ENCODE measurements at regions not wholly inside any gene's neighbourhood (a gene's known extent, or its start where the extent isn't known, plus 50 kb on each side); places are given as distances from the start of the nearest gene placed in this dataset.
"Not testable (repeated sequence)": the region's sequence is repeated elsewhere in the genome, so short reads cannot be mapped to it uniquely, and the experiment has no call there.

- no peak for TF ChIP-seq CTCF (IDR thresholded peaks at IDR 0.05; ENCODE audit: borderline replicate concordance, insufficient read depth, low read depth, low read length)
- no peak overlapping the region for H3K4me3 ChIP-seq (ENCODE audit: low read depth, low read length)
Measured at GRCh38 chr15:95150466-95150865, 919.1 kb downstream of the MCTP2 start.

- no peak overlapping the region for H3K4me3 ChIP-seq (ENCODE audit: low read depth, low read length)
- no peak for TF ChIP-seq CTCF (IDR thresholded peaks at IDR 0.05; ENCODE audit: borderline replicate concordance, insufficient read depth, low read depth, low read length)
Measured at GRCh38 chr15:95152741-95153140, 921.4 kb downstream of the MCTP2 start.

- not testable (repeated sequence) for H3K4me3 ChIP-seq (ENCODE audit: low read depth, low read length)
Measured at GRCh38 chr15:95153201-95153600, 921.8 kb downstream of the MCTP2 start.

GRCh38 chr15:95160316-95160715 lies 929.0 kb downstream of the MCTP2 start:
- no peak for TF ChIP-seq CTCF (IDR thresholded peaks at IDR 0.05; ENCODE audit: borderline replicate concordance, insufficient read depth, low read depth, low read length)
- H3K4me3 ChIP-seq (ENCODE audit: low read depth, low read length) = no peak overlapping the region

GRCh38 chr15:95162069-95162468 lies 930.7 kb downstream of the MCTP2 start:
- TF ChIP-seq CTCF (IDR thresholded peaks at IDR 0.05; ENCODE audit: borderline replicate concordance, insufficient read depth, low read depth, low read length) = no peak
- no peak overlapping the region for H3K4me3 ChIP-seq (ENCODE audit: low read depth, low read length)

- no peak overlapping the region for H3K4me3 ChIP-seq (ENCODE audit: low read depth, low read length)
- no peak for TF ChIP-seq CTCF (IDR thresholded peaks at IDR 0.05; ENCODE audit: borderline replicate concordance, insufficient read depth, low read depth, low read length)
Measured at GRCh38 chr15:95162531-95162930, 931.2 kb downstream of the MCTP2 start.

GRCh38 chr15:95162967-95163531 lies 931.7 kb downstream of the MCTP2 start:
- TF ChIP-seq CTCF (IDR thresholded peaks at IDR 0.05; ENCODE audit: borderline replicate concordance, insufficient read depth, low read depth, low read length) = no peak
- no peak overlapping the region for H3K4me3 ChIP-seq (ENCODE audit: low read depth, low read length)

GRCh38 chr15:95168152-95168551 lies 936.8 kb downstream of the MCTP2 start:
- no peak overlapping the region for H3K4me3 ChIP-seq (ENCODE audit: low read depth, low read length)
- TF ChIP-seq CTCF (IDR thresholded peaks at IDR 0.05; ENCODE audit: borderline replicate concordance, insufficient read depth, low read depth, low read length) = no peak
